K562 (cell line): ENCODE measurements at regions not wholly inside any gene's neighbourhood (a gene's known extent, or its start where the extent isn't known, plus 50 kb on each side); places are given as distances from the start of the nearest gene placed in this dataset.

ENCODE experiments used
- ARID1B ChIP-seq: fragments of 450-650 bp; IDR thresholded peaks from 2 replicates; pipeline ENCODE4 v1.6.1; 2016; ENCODE audit warnings: antibody characterized with exemption, mild to moderate bottlenecking, inconsistent platforms
- EZH2 ChIP-seq: IDR thresholded peaks from 2 replicates; pipeline ENCODE4 v1.6.1; 2012; ENCODE audit warnings: low read depth, mild to moderate bottlenecking, inconsistent platforms, low read length, borderline replicate concordance

DNA sequence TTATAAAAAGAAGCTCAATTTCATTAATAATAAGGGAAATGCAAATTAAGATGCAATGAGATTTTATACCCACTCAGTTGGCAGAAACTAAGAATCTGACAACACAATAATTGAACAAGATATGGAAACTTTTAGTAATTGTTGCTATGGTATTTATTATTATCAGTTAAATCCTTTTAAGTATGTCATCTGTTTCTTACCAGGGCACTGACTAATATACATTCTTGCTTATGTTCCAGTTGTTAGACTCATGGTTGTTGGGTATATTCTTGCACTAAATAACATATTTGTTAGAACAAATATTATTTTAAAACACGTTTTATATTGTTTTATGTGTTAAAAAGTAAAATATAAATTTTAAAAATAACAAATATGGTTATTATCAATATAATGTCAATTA is 690.3 kb downstream of the MECOM start:
- TF ChIP-seq ARID1B: no peak
- TF ChIP-seq EZH2: no peak
